ENCODE measurements at regions not wholly inside any gene's neighbourhood (a gene's known extent, or its start where the extent isn't known, plus 50 kb on each side); places are given as distances from the start of the nearest gene placed in this dataset.

DNA sequence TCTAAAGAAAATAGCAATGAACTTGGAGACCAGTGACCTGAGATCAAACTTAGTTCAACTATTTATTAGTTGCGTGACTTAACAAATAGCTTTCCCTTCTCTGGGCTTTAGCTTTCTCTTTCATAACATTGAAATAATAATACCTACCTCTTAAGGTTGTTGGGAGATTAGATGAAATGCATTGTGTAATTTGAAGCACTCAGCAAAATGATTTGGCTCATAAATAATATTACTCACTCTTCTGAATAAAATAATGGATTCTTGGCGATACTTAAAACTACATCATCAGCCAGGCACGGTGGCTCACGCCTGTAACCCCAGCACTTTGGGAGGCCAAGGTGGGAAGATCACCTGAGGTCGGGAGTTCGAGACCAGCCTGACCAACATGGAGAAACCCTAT, 556.2 kb upstream of the JARID2 start:
- Histone ChIP-seq H3K36me3 (no peaks in the 10 kb centered on the region), H3K27me3 (no peaks in the 10 kb centered on the region), H3K27ac (no peak overlapping the region), H3K4me3 (no peak overlapping the region), H3K9me3 (no peaks in the 10 kb centered on the region), H3K4me1 (no peaks in the 10 kb centered on the region)
- in situ Hi-C loops (cut with MboI; ENCODE audit: low pct_ligation_motif_present in 1 of 4, low pct_unique_long_range_greater_than_20kb in 1 of 4, low sequenced_read_pairs in 3 of 4) (no loop called here), intact Hi-C loops (cut with DNase I; ENCODE audit: low total_unique reads) (no loop called here)
- WGBS, 2 donors (ENCODE audit: low coverage in 1 of 2), result 83 to 92% methylated on average over 6 of the region's 6 CpGs
- DNase-seq, result no peak
- no peak for TF ChIP-seq POLR2A (IDR thresholded peaks at IDR 0.05)
- TF ChIP-seq CTCF (IDR thresholded peaks at IDR 0.05), result no peak
- TF ChIP-seq EP300 (IDR thresholded peaks at IDR 0.05; ENCODE audit: low read depth), result no peak
- TF ChIP-seq POLR2AphosphoS5 (IDR thresholded peaks at IDR 0.05), result no peak

DNA sequence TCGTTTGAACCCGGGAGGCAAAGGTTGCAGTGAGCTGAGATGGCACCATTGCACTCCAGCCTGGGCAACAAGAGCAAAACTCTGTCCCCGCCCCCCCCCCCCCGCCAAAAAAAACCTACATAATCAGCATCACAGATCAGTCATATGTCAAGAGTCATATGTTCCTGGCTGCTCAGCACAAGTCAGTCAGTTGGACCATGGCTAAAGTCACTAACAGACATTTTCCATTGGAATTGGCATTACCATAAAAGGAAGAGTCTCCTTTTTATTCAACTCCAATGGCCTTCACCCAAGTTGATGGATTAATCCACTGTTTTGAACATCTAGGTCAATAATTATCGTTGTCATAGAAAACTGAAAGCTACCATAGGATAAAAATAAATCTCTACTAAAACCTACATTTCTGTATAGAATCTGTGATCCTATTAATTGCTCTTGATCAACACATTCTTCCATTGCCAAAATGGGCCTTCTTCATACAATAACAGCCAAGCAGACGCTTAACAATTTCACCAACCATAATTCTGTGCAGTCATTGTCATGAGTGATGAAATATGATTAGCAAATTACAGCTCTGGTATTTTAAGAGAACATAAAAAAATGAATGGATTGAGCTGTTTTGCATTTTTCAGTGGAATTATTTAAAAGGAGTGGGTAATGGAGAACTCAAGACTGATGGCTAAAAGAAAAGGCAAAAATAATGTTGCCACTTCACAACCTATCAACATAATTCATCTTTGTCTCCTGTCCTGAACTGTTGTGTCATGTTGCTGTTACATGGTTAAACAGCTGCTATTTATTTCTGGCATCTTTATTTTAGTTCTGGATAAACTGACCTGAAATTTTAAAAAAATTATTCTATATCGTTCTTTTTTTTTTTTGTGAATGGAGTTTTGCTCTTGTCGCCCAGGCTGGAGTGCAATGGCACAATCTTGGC, 555.5 kb upstream of the JARID2 start:
- intact Hi-C loops (cut with DNase I; ENCODE audit: low total_unique reads), result no loop called here
- in situ Hi-C loops (cut with MboI; ENCODE audit: low pct_ligation_motif_present in 1 of 4, low pct_unique_long_range_greater_than_20kb in 1 of 4, low sequenced_read_pairs in 3 of 4), result no loop called here
- Histone ChIP-seq H3K9me3 (no peaks in the 10 kb centered on the region), H3K27ac (no peak overlapping the region), H3K27me3 (no peaks in the 10 kb centered on the region), H3K36me3 (no peaks in the 10 kb centered on the region), H3K4me3 (no peak overlapping the region), H3K4me1 (no peaks in the 10 kb centered on the region)
- WGBS, 2 donors (ENCODE audit: low coverage in 1 of 2), result 88 to 95% methylated on average over 4 to 7 of the region's 8 CpGs
- DNase-seq, result no peak
- no peak for TF ChIP-seq POLR2AphosphoS5 (IDR thresholded peaks at IDR 0.05)
- TF ChIP-seq POLR2A (IDR thresholded peaks at IDR 0.05), result no peak
- TF ChIP-seq CTCF (IDR thresholded peaks at IDR 0.05), result no peak
- TF ChIP-seq EP300 (IDR thresholded peaks at IDR 0.05; ENCODE audit: low read depth), result no peak

DNA sequence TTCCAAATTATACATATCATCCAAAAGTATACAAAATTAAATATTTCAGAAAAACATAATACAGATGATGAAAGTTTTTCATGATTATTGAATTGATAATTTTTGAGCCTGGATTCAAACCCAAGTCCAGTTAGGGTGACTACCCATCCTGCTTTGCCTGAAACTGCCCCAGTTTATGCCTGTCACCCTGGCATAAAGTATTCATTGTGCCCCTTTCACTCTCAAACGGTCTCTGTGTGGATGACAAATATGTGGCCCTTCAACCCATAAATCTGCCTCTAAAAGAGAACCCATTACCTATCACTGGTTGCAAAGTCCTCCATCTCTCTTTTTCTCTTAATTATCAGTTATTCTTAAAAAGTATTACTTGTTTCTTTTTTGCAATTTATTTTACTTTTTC, 553.7 kb upstream of the JARID2 start:
- TF ChIP-seq POLR2A (IDR thresholded peaks at IDR 0.05) (no peak), EP300 (IDR thresholded peaks at IDR 0.05; ENCODE audit: low read depth) (no peak), POLR2AphosphoS5 (IDR thresholded peaks at IDR 0.05) (no peak), CTCF (IDR thresholded peaks at IDR 0.05) (no peak)
- in situ Hi-C loops (cut with MboI; ENCODE audit: low pct_ligation_motif_present in 1 of 4, low pct_unique_long_range_greater_than_20kb in 1 of 4, low sequenced_read_pairs in 3 of 4) (no loop called here), intact Hi-C loops (cut with DNase I; ENCODE audit: low total_unique reads) (no loop called here)
- no peak overlapping the region for H3K4me3 ChIP-seq
- 64 to 70% methylated on average over 1 of the region's 1 CpG for WGBS, 2 donors (ENCODE audit: low coverage in 1 of 2)
- no peak for DNase-seq
- no peak overlapping the region for H3K27ac ChIP-seq
- H3K27me3 ChIP-seq, result no peaks in the 10 kb centered on the region
- no peaks in the 10 kb centered on the region for H3K4me1 ChIP-seq
- no peaks in the 10 kb centered on the region for H3K36me3 ChIP-seq
- no peaks in the 10 kb centered on the region for H3K9me3 ChIP-seq

DNA sequence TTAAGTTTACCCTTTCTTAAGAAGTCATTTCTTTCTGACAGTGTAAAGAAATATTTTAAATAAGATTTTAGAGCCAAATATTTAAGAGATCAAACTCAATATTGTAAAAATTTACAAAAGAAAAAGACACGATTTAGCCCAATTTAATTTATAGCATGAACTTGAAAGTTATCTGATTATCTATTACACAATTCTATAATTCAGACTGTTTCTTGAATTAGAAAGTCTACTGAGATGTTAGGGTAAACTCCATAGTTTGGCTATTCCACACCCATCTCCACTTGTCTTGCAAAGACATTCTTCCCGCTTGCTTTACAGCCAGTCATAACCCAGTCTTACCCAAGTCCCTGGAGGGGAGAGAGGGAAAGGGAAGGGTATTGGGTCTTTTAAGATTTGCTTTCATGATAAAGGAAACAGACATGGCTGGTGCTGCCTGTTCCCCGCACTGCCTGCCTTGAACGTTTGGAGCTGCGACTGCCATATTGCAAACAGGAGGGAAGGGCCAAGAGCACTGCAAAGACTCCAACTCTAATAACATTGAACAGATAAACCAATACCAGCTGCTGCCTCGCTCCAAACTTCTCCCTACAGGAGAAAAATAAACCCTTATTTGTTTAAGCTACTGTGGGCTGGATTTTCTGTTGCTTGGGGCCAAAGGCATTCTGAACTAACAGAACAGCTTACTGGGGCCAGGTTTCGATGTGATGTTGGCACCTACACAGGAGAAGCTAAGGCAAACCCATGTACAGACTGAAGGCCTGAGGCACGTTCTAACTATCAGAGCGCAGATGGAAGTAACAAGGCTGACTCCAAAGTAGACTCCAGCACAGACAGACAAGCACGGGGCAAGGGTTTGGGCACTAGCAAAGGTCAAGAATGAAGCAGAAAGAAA, 552.3 kb upstream of the JARID2 start:
- Histone ChIP-seq H3K27ac (no peak overlapping the region), H3K4me1 (no peaks in the 10 kb centered on the region), H3K27me3 (no peaks in the 10 kb centered on the region), H3K9me3 (no peaks in the 10 kb centered on the region), H3K4me3 (no peak overlapping the region), H3K36me3 (no peaks in the 10 kb centered on the region)
- intact Hi-C loops (cut with DNase I; ENCODE audit: low total_unique reads) (no loop called here), in situ Hi-C loops (cut with MboI; ENCODE audit: low pct_ligation_motif_present in 1 of 4, low pct_unique_long_range_greater_than_20kb in 1 of 4, low sequenced_read_pairs in 3 of 4) (no loop called here)
- 87 to 96% methylated on average over 9 to 10 of the region's 10 CpGs for WGBS, 2 donors (ENCODE audit: low coverage in 1 of 2)
- TF ChIP-seq POLR2AphosphoS5 (IDR thresholded peaks at IDR 0.05) (no peak), CTCF (IDR thresholded peaks at IDR 0.05) (no peak), POLR2A (IDR thresholded peaks at IDR 0.05) (no peak), EP300 (IDR thresholded peaks at IDR 0.05; ENCODE audit: low read depth) (no peak)
- no peak for DNase-seq
